OCI-LY3 (cell line): ENCODE measurements at regions not wholly inside any gene's neighbourhood (a gene's known extent, or its start where the extent isn't known, plus 50 kb on each side); places are given as distances from the start of the nearest gene placed in this dataset.

Experiments
- CTCF ChIP-seq: fragments of 200-600, 300-600 bp; sonication (generic); IDR thresholded peaks from 2 replicates; pipeline ENCODE4 v1.5.1; 2014; ENCODE audit warnings: antibody characterized with exemption, low read length, low read depth
- EZH2phosphoT487 ChIP-seq: fragments of 200-600 bp; shearing (Covaris generic); IDR thresholded peaks from 2 replicates; pipeline ENCODE4 v1.6.1; 2018; ENCODE audit warnings: antibody characterized with exemption, mixed run types, low read depth

GRCh38 chr2:83081826-83082690 lies 1377.0 kb downstream of the SUCLG1 start:
- TF ChIP-seq CTCF (no peak), EZH2phosphoT487 (no peak)
